Adrenal gland (tissue), 5 donors: ENCODE measurements at regions not wholly inside any gene's neighbourhood (a gene's known extent, or its start where the extent isn't known, plus 50 kb on each side); places are given as distances from the start of the nearest gene placed in this dataset.

Experiments used
- POLR2A ChIP-seq, 2 donors: fragments of 450-650 bp; IDR thresholded peaks; one replicate each; pipeline ENCODE4 v1.6.1; 2017; ENCODE audit warnings: antibody characterized with exemption in 2 of 2, mild to moderate bottlenecking in 2 of 2, moderate library complexity in 1 of 2
- TF ChIP-seq, protein P1 (sequence below), 6 experiments: fragments of 450-650 bp in 4 of 6; fragments of 200-600 bp in 2 of 6; sonication (generic) in 1 of 6; IDR thresholded peaks; 1 replicate in 5 of 6; 2 replicates in 1 of 6; pipeline versions ENCODE4 v1.5.1 to v1.8.0; 2016 to 2021; ENCODE audit warnings: antibody characterized with exemption in 6 of 6, mild to moderate bottlenecking in 2 of 6, moderate library complexity in 1 of 6
- donor health status: DM: no; HTN: no; CAD: no.

DNA sequence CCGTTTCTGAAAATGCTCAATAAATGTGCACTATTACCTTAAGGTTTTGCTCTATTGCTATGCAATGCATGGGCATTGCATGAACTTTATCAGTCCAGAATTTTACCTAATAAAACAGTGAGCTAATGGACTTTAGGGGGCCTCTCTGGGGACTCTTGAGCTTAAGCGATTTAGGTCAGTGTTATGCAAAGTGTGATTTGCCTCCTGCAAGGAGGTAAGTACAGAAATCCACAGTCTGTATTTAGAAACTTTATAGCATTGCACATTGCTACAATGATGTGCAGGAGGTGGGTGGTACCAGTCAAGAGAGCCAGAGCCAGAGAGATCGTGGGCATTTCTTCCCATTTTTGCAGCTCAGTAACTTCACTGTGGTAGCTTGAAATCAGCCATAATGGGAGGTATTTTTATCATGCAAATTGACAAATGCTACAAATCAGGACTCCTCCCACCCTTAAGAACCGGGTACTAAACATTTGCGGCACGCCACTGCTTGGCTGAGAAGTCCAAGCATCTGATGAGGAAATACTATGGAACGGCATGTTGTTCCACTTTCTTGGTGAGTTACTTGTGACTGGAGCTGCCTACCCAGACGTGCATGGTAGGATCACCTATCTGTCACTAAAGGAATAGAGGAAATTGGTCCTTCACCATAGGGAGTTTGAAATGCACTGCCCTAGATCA lies 174.6 kb upstream of the PGRMC2 start:
- TF ChIP-seq, protein P1, sequence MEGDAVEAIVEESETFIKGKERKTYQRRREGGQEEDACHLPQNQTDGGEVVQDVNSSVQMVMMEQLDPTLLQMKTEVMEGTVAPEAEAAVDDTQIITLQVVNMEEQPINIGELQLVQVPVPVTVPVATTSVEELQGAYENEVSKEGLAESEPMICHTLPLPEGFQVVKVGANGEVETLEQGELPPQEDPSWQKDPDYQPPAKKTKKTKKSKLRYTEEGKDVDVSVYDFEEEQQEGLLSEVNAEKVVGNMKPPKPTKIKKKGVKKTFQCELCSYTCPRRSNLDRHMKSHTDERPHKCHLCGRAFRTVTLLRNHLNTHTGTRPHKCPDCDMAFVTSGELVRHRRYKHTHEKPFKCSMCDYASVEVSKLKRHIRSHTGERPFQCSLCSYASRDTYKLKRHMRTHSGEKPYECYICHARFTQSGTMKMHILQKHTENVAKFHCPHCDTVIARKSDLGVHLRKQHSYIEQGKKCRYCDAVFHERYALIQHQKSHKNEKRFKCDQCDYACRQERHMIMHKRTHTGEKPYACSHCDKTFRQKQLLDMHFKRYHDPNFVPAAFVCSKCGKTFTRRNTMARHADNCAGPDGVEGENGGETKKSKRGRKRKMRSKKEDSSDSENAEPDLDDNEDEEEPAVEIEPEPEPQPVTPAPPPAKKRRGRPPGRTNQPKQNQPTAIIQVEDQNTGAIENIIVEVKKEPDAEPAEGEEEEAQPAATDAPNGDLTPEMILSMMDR (IDR thresholded peaks at IDR 0.05), result no peak
- no peak for TF ChIP-seq POLR2A (IDR thresholded peaks at IDR 0.05)
